ENCODE measurements at regions not wholly inside any gene's neighbourhood (a gene's known extent, or its start where the extent isn't known, plus 50 kb on each side); places are given as distances from the start of the nearest gene placed in this dataset.

DNA sequence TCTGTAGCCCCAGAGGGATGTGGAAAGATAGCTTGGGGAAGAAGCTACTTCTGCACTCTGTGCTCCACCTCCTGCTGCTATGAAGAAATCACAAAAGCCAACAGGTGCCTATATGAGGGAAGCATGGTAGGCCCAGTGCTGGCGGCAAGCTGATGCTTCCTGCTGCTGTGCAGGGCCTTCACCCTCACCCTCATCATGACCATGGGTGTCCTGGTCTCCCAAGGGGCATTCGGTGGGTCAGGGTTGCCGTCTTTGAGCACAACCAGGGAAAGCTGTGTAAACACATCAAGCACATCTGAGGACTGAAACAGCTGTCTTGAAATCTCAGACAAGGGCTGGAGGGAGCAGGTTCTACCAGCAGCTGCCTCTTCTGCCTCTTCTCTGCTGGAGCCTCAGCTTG, 184.0 kb downstream of the FNDC1 start:
- Histone ChIP-seq H2BK12ac (ENCODE audit: low read length in 2 of 2) (no peak overlapping the region), H3K4ac (ENCODE audit: low read depth in 1 of 2, low read length in 2 of 2) (no peak overlapping the region), H3K23ac (ENCODE audit: low read length in 2 of 2) (no peak overlapping the region), H3K27ac (ENCODE audit: low read length, poor library complexity, severe bottlenecking) (no peak overlapping the region), H3K9ac (ENCODE audit: low read length) (no peak overlapping the region), H3K4me1 (ENCODE audit: control insufficient read depth, insufficient read depth, low read depth, low read length) (no peaks in the 10 kb centered on the region), H3K4me2 (ENCODE audit: low read length, poor library complexity, severe bottlenecking) (no peak overlapping the region), H2AFZ (ENCODE audit: low read depth, low read length) (no peak overlapping the region), H3K36me3 (ENCODE audit: control insufficient read depth in 1 of 2, insufficient read depth in 2 of 2, low read depth in 1 of 2, low read length in 2 of 2) (no peaks in the 10 kb centered on the region), H3K4me3 (ENCODE audit: insufficient read depth in 1 of 2, low read depth in 1 of 2, low read length in 2 of 2) (no peak overlapping the region), H2AK5ac (ENCODE audit: low read length, severe bottlenecking) (no peak overlapping the region), H3K9me3 (ENCODE audit: control insufficient read depth, low read length) (peaks cover 5% of the 10 kb centered on the region), H2BK15ac (ENCODE audit: low read depth, poor library complexity, severe bottlenecking) (no peak overlapping the region), H2BK5ac (ENCODE audit: low read depth, low read length, poor library complexity, severe bottlenecking) (no peak overlapping the region), H3K27me3 (ENCODE audit: control insufficient read depth in 1 of 2, insufficient read depth in 1 of 2, low read length in 2 of 2) (peaks cover 0 to 15% of the 10 kb centered on the region in 2 experiments), H3K79me1 (replicated peaks; ENCODE audit: low read length, poor library complexity, severe bottlenecking) (no peaks in the 10 kb centered on the region), H3K18ac (ENCODE audit: low read depth in 1 of 2, low read length in 2 of 2) (peak overlapping the region in 1 of 2 experiments; percentile 3), H4K91ac (ENCODE audit: low read length) (no peak overlapping the region), H3K14ac (ENCODE audit: low read length in 2 of 2) (no peak overlapping the region), H2BK120ac (ENCODE audit: low read depth, low read length) (no peak overlapping the region), H4K8ac (ENCODE audit: low read length) (no peak overlapping the region)
- 78% methylated on average over 3 of the region's 3 CpGs for WGBS
- no peak for DNase-seq

DNA sequence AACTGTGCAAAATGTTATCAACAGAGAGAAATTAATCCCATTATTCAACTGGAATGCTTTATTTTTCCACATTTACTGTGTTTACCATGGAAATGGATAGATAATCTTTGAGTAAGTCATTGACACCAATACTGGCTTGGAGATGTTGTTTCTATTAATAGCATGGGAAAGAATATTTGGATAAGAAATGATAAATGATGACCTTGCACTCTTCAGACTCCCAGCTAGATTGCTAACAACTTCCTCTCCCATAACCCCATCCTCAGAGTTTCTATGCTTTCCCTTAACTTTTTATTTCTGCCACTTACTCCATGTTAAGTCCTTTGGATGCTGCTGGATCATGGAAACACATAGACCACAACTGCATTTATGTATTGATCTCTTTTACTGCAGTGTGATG, 182.5 kb downstream of the FNDC1 start:
- H2AK5ac ChIP-seq (ENCODE audit: low read length, severe bottlenecking): no peak overlapping the region
- no peak overlapping the region for H2BK15ac ChIP-seq (ENCODE audit: low read depth, poor library complexity, severe bottlenecking)
- H3K27ac ChIP-seq (ENCODE audit: low read length, poor library complexity, severe bottlenecking): no peak overlapping the region
- no peak overlapping the region for H2BK120ac ChIP-seq (ENCODE audit: low read depth, low read length)
- no peak overlapping the region for H3K4ac ChIP-seq (ENCODE audit: low read depth in 1 of 2, low read length in 2 of 2)
- H2BK5ac ChIP-seq (ENCODE audit: low read depth, low read length, poor library complexity, severe bottlenecking): no peak overlapping the region
- no peak overlapping the region for H3K18ac ChIP-seq (ENCODE audit: low read depth in 1 of 2, low read length in 2 of 2)
- H3K27me3 ChIP-seq (ENCODE audit: control insufficient read depth in 1 of 2, insufficient read depth in 1 of 2, low read length in 2 of 2): peaks cover 0 to 10% of the 10 kb centered on the region in 2 experiments
- H3K9me3 ChIP-seq (ENCODE audit: control insufficient read depth, low read length): peaks cover 5% of the 10 kb centered on the region
- no peak overlapping the region for H3K14ac ChIP-seq (ENCODE audit: low read length in 2 of 2)
- H3K23ac ChIP-seq (ENCODE audit: low read length in 2 of 2): no peak overlapping the region
- H4K8ac ChIP-seq (ENCODE audit: low read length): no peak overlapping the region
- no peaks in the 10 kb centered on the region for H3K79me1 ChIP-seq (replicated peaks; ENCODE audit: low read length, poor library complexity, severe bottlenecking)
- H3K4me3 ChIP-seq (ENCODE audit: insufficient read depth in 1 of 2, low read depth in 1 of 2, low read length in 2 of 2): no peak overlapping the region
- H3K4me1 ChIP-seq (ENCODE audit: control insufficient read depth, insufficient read depth, low read depth, low read length): no peaks in the 10 kb centered on the region
- H3K36me3 ChIP-seq (ENCODE audit: control insufficient read depth in 1 of 2, insufficient read depth in 2 of 2, low read depth in 1 of 2, low read length in 2 of 2): no peaks in the 10 kb centered on the region
- no peak overlapping the region for H3K9ac ChIP-seq (ENCODE audit: low read length)
- no peak overlapping the region for H2AFZ ChIP-seq (ENCODE audit: low read depth, low read length)
- no peak overlapping the region for H2BK12ac ChIP-seq (ENCODE audit: low read length in 2 of 2)
- H3K4me2 ChIP-seq (ENCODE audit: low read length, poor library complexity, severe bottlenecking): no peak overlapping the region
- DNase-seq: no peak
- no peak overlapping the region for H4K91ac ChIP-seq (ENCODE audit: low read length)

DNA sequence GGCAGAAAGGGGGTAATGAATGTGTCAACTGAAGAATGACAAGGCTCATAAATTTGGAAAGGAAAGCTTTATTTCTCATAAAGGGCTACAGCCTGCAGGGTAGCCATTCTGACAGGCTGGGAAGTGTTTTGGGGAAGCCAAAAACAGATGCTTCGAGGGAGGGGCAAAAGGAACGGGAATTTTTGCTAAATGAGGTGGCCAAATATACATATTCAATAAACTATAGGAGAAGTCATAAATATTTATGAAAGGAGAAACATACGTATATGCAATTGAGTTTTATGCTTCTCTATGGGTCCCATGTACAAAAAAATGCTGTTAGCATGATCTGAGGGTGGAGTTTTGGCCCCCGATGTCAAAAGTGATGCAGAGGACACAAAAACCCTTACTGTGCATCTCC, 180.7 kb downstream of the FNDC1 start:
- Histone ChIP-seq H3K79me1 (replicated peaks; ENCODE audit: low read length, poor library complexity, severe bottlenecking) (no peaks in the 10 kb centered on the region), H3K4me3 (ENCODE audit: insufficient read depth in 1 of 2, low read depth in 1 of 2, low read length in 2 of 2) (no peak overlapping the region), H3K27ac (ENCODE audit: low read length, poor library complexity, severe bottlenecking) (no peak overlapping the region), H2AFZ (ENCODE audit: low read depth, low read length) (no peak overlapping the region), H2BK120ac (ENCODE audit: low read depth, low read length) (no peak overlapping the region), H3K4me2 (ENCODE audit: low read length, poor library complexity, severe bottlenecking) (no peak overlapping the region), H2BK5ac (ENCODE audit: low read depth, low read length, poor library complexity, severe bottlenecking) (no peak overlapping the region), H3K23ac (ENCODE audit: low read length in 2 of 2) (no peak overlapping the region), H4K8ac (ENCODE audit: low read length) (no peak overlapping the region), H3K9me3 (ENCODE audit: control insufficient read depth, low read length) (peaks cover 5% of the 10 kb centered on the region), H3K4me1 (ENCODE audit: control insufficient read depth, insufficient read depth, low read depth, low read length) (no peaks in the 10 kb centered on the region), H3K9ac (ENCODE audit: low read length) (no peak overlapping the region), H2AK5ac (ENCODE audit: low read length, severe bottlenecking) (no peak overlapping the region), H3K14ac (ENCODE audit: low read length in 2 of 2) (no peak overlapping the region), H4K91ac (ENCODE audit: low read length) (no peak overlapping the region), H3K4ac (ENCODE audit: low read depth in 1 of 2, low read length in 2 of 2) (no peak overlapping the region), H3K36me3 (ENCODE audit: control insufficient read depth in 1 of 2, insufficient read depth in 2 of 2, low read depth in 1 of 2, low read length in 2 of 2) (no peaks in the 10 kb centered on the region), H3K18ac (ENCODE audit: low read depth in 1 of 2, low read length in 2 of 2) (no peak overlapping the region), H2BK12ac (ENCODE audit: low read length in 2 of 2) (no peak overlapping the region), H2BK15ac (ENCODE audit: low read depth, poor library complexity, severe bottlenecking) (no peak overlapping the region), H3K27me3 (ENCODE audit: control insufficient read depth in 1 of 2, insufficient read depth in 1 of 2, low read length in 2 of 2) (peaks cover 0 to 10% of the 10 kb centered on the region in 2 experiments)
- no peak for DNase-seq
- WGBS: 56% methylated on average over 2 of the region's 4 CpGs

DNA sequence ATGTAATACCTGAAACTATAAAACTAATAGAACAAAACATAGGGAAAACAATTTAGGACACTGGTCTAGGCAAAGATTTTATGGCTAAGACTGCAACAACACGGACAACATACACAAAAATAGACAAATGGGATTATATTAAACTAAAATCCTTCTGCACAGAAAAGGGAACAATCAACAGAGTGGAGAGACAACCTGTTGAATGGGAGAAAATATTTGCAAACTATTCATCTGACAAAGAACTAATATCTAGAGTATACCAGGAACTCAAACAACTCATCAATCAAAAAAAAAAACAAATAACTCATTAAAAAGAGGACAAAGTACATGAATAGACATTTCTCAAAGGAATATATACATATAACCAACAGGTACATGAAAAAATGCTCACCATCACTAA, 174.5 kb downstream of the FNDC1 start:
- Histone ChIP-seq H3K27me3 (ENCODE audit: control insufficient read depth in 1 of 2, insufficient read depth in 1 of 2, low read length in 2 of 2) (peaks cover 0 to 2% of the 10 kb centered on the region in 2 experiments), H2BK120ac (ENCODE audit: low read depth, low read length) (no peak overlapping the region), H3K23ac (ENCODE audit: low read length in 2 of 2) (no peak overlapping the region), H3K18ac (ENCODE audit: low read depth in 1 of 2, low read length in 2 of 2) (no peak overlapping the region), H4K8ac (ENCODE audit: low read length) (no peak overlapping the region), H3K36me3 (ENCODE audit: control insufficient read depth in 1 of 2, insufficient read depth in 2 of 2, low read depth in 1 of 2, low read length in 2 of 2) (no peaks in the 10 kb centered on the region), H3K27ac (ENCODE audit: low read length, poor library complexity, severe bottlenecking) (no peak overlapping the region), H3K4me1 (ENCODE audit: control insufficient read depth, insufficient read depth, low read depth, low read length) (no peaks in the 10 kb centered on the region), H2AK5ac (ENCODE audit: low read length, severe bottlenecking) (no peak overlapping the region), H3K79me1 (replicated peaks; ENCODE audit: low read length, poor library complexity, severe bottlenecking) (no peaks in the 10 kb centered on the region), H3K4me2 (ENCODE audit: low read length, poor library complexity, severe bottlenecking) (no peak overlapping the region), H2BK5ac (ENCODE audit: low read depth, low read length, poor library complexity, severe bottlenecking) (no peak overlapping the region), H4K91ac (ENCODE audit: low read length) (no peak overlapping the region), H3K4ac (ENCODE audit: low read depth in 1 of 2, low read length in 2 of 2) (no peak overlapping the region), H3K9ac (ENCODE audit: low read length) (no peak overlapping the region), H3K9me3 (ENCODE audit: control insufficient read depth, low read length) (peaks cover 15% of the 10 kb centered on the region), H2BK15ac (ENCODE audit: low read depth, poor library complexity, severe bottlenecking) (no peak overlapping the region), H2BK12ac (ENCODE audit: low read length in 2 of 2) (no peak overlapping the region), H3K14ac (ENCODE audit: low read length in 2 of 2) (no peak overlapping the region), H3K4me3 (ENCODE audit: insufficient read depth in 1 of 2, low read depth in 1 of 2, low read length in 2 of 2) (no peak overlapping the region), H2AFZ (ENCODE audit: low read depth, low read length) (no peak overlapping the region)
- 50% methylated on average over 1 of the region's 1 CpG for WGBS
- DNase-seq: no peak
